ENCODE measurements at regions not wholly inside any gene's neighbourhood (a gene's known extent, or its start where the extent isn't known, plus 50 kb on each side); places are given as distances from the start of the nearest gene placed in this dataset.

- Histone ChIP-seq H3K4me3 (no peak overlapping the region), H3K9ac (ENCODE audit: insufficient read depth in 1 of 2, low read depth in 2 of 2, low read length in 2 of 2) (no peak overlapping the region), H3K79me2 (ENCODE audit: control insufficient read depth, insufficient read depth, low read length) (no peaks in the 10 kb centered on the region), H3K4me1 (replicated peaks in 1 of 2; ENCODE audit: control insufficient read depth in 2 of 2, insufficient read depth in 2 of 2, low read length in 2 of 2) (no peaks in the 10 kb centered on the region), H3K9me1 (ENCODE audit: control insufficient read depth, insufficient read depth, low read length) (no peaks in the 10 kb centered on the region), H4K20me1 (replicated peaks; ENCODE audit: control insufficient read depth, insufficient read depth, low read length) (no peaks in the 10 kb centered on the region), H3K27ac (ENCODE audit: extremely low read depth, low read depth, low read length) (no peak overlapping the region), H3K27me3 (ENCODE audit: control insufficient read depth in 2 of 2, insufficient read depth in 2 of 2, low read length in 2 of 2) (no peaks in the 10 kb centered on the region), H3K9me3 (replicated peaks; ENCODE audit: control insufficient read depth, insufficient read depth, low read depth, low read length) (no peaks in the 10 kb centered on the region), H3K4me2 (ENCODE audit: insufficient read depth, low read length) (no peak overlapping the region), H2AFZ (ENCODE audit: low read depth, low read length) (no peak overlapping the region), H3K36me3 (ENCODE audit: control insufficient read depth, insufficient read depth, low read length) (no peaks in the 10 kb centered on the region)
- BruUV-seq (replicated peaks) = no TSS peak
- ATAC-seq = no peak
- ChIA-PET CTCF (ENCODE audit: low intra/inter-chr PET ratio) (no interaction called here), POLR2A (no interaction called here)
- DNase-seq (ENCODE audit: extremely low read depth in 1 of 4, low spot score in 3 of 4) = no peak
- no peak for TF ChIP-seq ZNF165 (CRISPR knock-in tag; IDR thresholded peaks at IDR 0.05; ENCODE audit: borderline replicate concordance)
- intact Hi-C loops (cut with micrococcal nuclease) (no loop called here), in situ Hi-C loops (cut with MboI) (no loop called here)
- FAIRE-seq = no peak
- WGBS (ENCODE audit: insufficient coverage, low coverage, missing lambda C conversion rate) = 0% methylated on average over 1 of the region's 1 CpG
Observed at GRCh38 chr7:42460933-42461332, 223.9 kb upstream of the GLI3 start.

GRCh38 chr7:42460148-42460547 lies 223.1 kb upstream of the GLI3 start:
- in situ Hi-C loops (cut with MboI) (no loop called here), intact Hi-C loops (cut with micrococcal nuclease) (no loop called here)
- Histone ChIP-seq H3K27ac (ENCODE audit: extremely low read depth, low read depth, low read length) (no peak overlapping the region), H3K4me1 (replicated peaks in 1 of 2; ENCODE audit: control insufficient read depth in 2 of 2, insufficient read depth in 2 of 2, low read length in 2 of 2) (no peaks in the 10 kb centered on the region), H4K20me1 (replicated peaks; ENCODE audit: control insufficient read depth, insufficient read depth, low read length) (no peaks in the 10 kb centered on the region), H3K9me3 (replicated peaks; ENCODE audit: control insufficient read depth, insufficient read depth, low read depth, low read length) (no peaks in the 10 kb centered on the region), H3K4me3 (no peak overlapping the region), H3K4me2 (ENCODE audit: insufficient read depth, low read length) (no peak overlapping the region), H2AFZ (ENCODE audit: low read depth, low read length) (no peak overlapping the region), H3K27me3 (ENCODE audit: control insufficient read depth in 2 of 2, insufficient read depth in 2 of 2, low read length in 2 of 2) (no peaks in the 10 kb centered on the region; a peak in 1 of 5 replicates), H3K36me3 (ENCODE audit: control insufficient read depth, insufficient read depth, low read length) (no peaks in the 10 kb centered on the region), H3K9me1 (ENCODE audit: control insufficient read depth, insufficient read depth, low read length) (no peaks in the 10 kb centered on the region), H3K9ac (ENCODE audit: insufficient read depth in 1 of 2, low read depth in 2 of 2, low read length in 2 of 2) (no peak overlapping the region), H3K79me2 (ENCODE audit: control insufficient read depth, insufficient read depth, low read length) (no peaks in the 10 kb centered on the region)
- no peak for TF ChIP-seq ZZZ3 (IDR thresholded peaks at IDR 0.05)
- no peak for TF ChIP-seq POLR3A (IDR thresholded peaks at IDR 0.05; ENCODE audit: borderline replicate concordance, extremely low read depth, insufficient read depth, insufficient read length)
- ATAC-seq (no peak), DNase-seq (ENCODE audit: extremely low read depth in 1 of 4, low spot score in 3 of 4) (no peak), FAIRE-seq (no peak)
- ChIA-PET CTCF (ENCODE audit: low intra/inter-chr PET ratio) (no interaction called here), POLR2A (no interaction called here)
- BruUV-seq (replicated peaks) = no TSS peak
- 0% methylated on average over 1 of the region's 2 CpGs for WGBS (ENCODE audit: insufficient coverage, low coverage, missing lambda C conversion rate)

Data from K562 (cell line).